Esophagus muscularis mucosa (tissue), 4 donors: ENCODE measurements at regions not wholly inside any gene's neighbourhood (a gene's known extent, or its start where the extent isn't known, plus 50 kb on each side); places are given as distances from the start of the nearest gene placed in this dataset.

Source experiments
- DNase-seq: peaks from one replicate; pipeline ENCODE4 v3.0.0-alpha.2; 2017; ENCODE audit errors: extremely low spot score
- H3K27ac ChIP-seq, 4 donors: fragments of 200-600 bp; sonication (generic); replicated peaks in 1 of 4; 1 replicate in 3 of 4; 2 replicates in 1 of 4; pipeline ENCODE4 v1.5.1; 2016 to 2019; ENCODE audit warnings: mild to moderate bottlenecking in 1 of 4
- H3K27me3 ChIP-seq, 4 donors: fragments of 200-600 bp; sonication (generic); one replicate each; pipeline versions ENCODE4 v1.5.1 to v1.6.0; 2016 to 2019
- H3K36me3 ChIP-seq, 4 donors: fragments of 200-600 bp; sonication (generic); one replicate each; pipeline ENCODE4 v1.5.1; 2016 to 2019
- H3K4me1 ChIP-seq, 4 donors: fragments of 200-600 bp; sonication (generic); one replicate each; pipeline ENCODE4 v1.5.1; 2016 to 2019
- H3K4me3 ChIP-seq, 4 donors: fragments of 200-600 bp; sonication (generic); 1 replicate in 2 of 4; 2 replicates in 2 of 4; pipeline ENCODE4 v1.5.1; 2016 to 2019; ENCODE audit warnings: mild to moderate bottlenecking in 4 of 4, moderate library complexity in 1 of 4
- H3K9me3 ChIP-seq, 4 donors: fragments of 200-600 bp; sonication (generic); 1 replicate in 3 of 4; 2 replicates in 1 of 4; pipeline ENCODE4 v1.5.1; 2016 to 2019
- CTCF ChIP-seq, 3 experiments: fragments of 200-600 bp in 2 of 3; fragments of 450-650 bp in 1 of 3; sonication (generic) in 2 of 3; IDR thresholded peaks; one replicate each; pipeline ENCODE4 v1.5.1; 2017 to 2019; ENCODE audit warnings: antibody characterized with exemption in 3 of 3, mild to moderate bottlenecking in 2 of 3, moderate library complexity in 1 of 3
- EP300 ChIP-seq: sonication (generic); formaldehyde crosslinking; IDR thresholded peaks from one replicate; pipeline ENCODE4 v1.6.1; 2017; ENCODE audit warnings: antibody characterized with exemption
- POLR2A ChIP-seq: fragments of 450-650 bp; IDR thresholded peaks from one replicate; pipeline ENCODE4 v1.6.1; 2017; ENCODE audit warnings: antibody characterized with exemption, moderate library complexity, mild to moderate bottlenecking, low read depth
- POLR2AphosphoS5 ChIP-seq, 2 donors: sonication (generic); formaldehyde crosslinking; IDR thresholded peaks; one replicate each; pipeline ENCODE4 v1.6.1; 2017; ENCODE audit warnings: antibody characterized with exemption in 2 of 2
- WGBS: methylation state at CpG from one replicate; pipeline ENCODE4 v1.1.5; 2018; 5-methylcytosine and 5-hydroxymethylcytosine counted together
- intact Hi-C: fragments of 100-400 bp; cut with DNase I; formaldehyde crosslinking; loops from one replicate; pipeline ENCODE4 v1.15.1; 2023

- H3K9me3 ChIP-seq, result no peaks in the 10 kb centered on the region
- intact Hi-C loops, result no loop called here
- TF ChIP-seq POLR2AphosphoS5 (IDR thresholded peaks at IDR 0.05), result no peak
- TF ChIP-seq EP300, result no peak
- TF ChIP-seq POLR2A, result no peak
- no peak for TF ChIP-seq CTCF (IDR thresholded peaks at IDR 0.05)
- no peaks in the 10 kb centered on the region for H3K36me3 ChIP-seq
- no peak for DNase-seq
- no peak overlapping the region for H3K4me3 ChIP-seq
- no peaks in the 10 kb centered on the region for H3K27me3 ChIP-seq
- 100% methylated on average over 1 of the region's 1 CpG for WGBS
- H3K27ac ChIP-seq, result no peak overlapping the region
- no peaks in the 10 kb centered on the region for H3K4me1 ChIP-seq
Observed at GRCh38 chr18:6487968-6488367, 73.3 kb upstream of the L3MBTL4 start.

GRCh38 chr18:6488956-6489355 is 74.2 kb upstream of the L3MBTL4 start:
- H3K36me3 ChIP-seq, result no peaks in the 10 kb centered on the region
- 100% methylated on average over 1 of the region's 1 CpG for WGBS
- no peaks in the 10 kb centered on the region for H3K9me3 ChIP-seq
- H3K27ac ChIP-seq, result no peak overlapping the region
- no peaks in the 10 kb centered on the region for H3K27me3 ChIP-seq
- intact Hi-C loops, result no loop called here
- H3K4me1 ChIP-seq, result no peaks in the 10 kb centered on the region
- no peak overlapping the region for H3K4me3 ChIP-seq
- no peak for DNase-seq
- no peak for TF ChIP-seq CTCF (IDR thresholded peaks at IDR 0.05)
- TF ChIP-seq POLR2AphosphoS5 (IDR thresholded peaks at IDR 0.05), result no peak
- TF ChIP-seq POLR2A, result no peak
- no peak for TF ChIP-seq EP300

- H3K4me1 ChIP-seq, result no peaks in the 10 kb centered on the region
- H3K27ac ChIP-seq, result no peak overlapping the region
- H3K4me3 ChIP-seq, result no peak overlapping the region
- H3K36me3 ChIP-seq, result no peaks in the 10 kb centered on the region
- WGBS, result 59% methylated on average over 2 of the region's 2 CpGs
- H3K9me3 ChIP-seq, result no peaks in the 10 kb centered on the region
- TF ChIP-seq CTCF (IDR thresholded peaks at IDR 0.05), result no peak
- no peak for TF ChIP-seq POLR2A
- no peak for TF ChIP-seq POLR2AphosphoS5 (IDR thresholded peaks at IDR 0.05)
- TF ChIP-seq EP300, result no peak
- intact Hi-C loops, result no loop called here
- H3K27me3 ChIP-seq, result no peaks in the 10 kb centered on the region
- DNase-seq, result no peak
Observed at GRCh38 chr18:6489977-6490376, 75.3 kb upstream of the L3MBTL4 start.

- intact Hi-C loops, result no loop called here
- TF ChIP-seq POLR2A (no peak), POLR2AphosphoS5 (IDR thresholded peaks at IDR 0.05) (no peak), EP300 (no peak), CTCF (IDR thresholded peaks at IDR 0.05) (no peak)
- WGBS, result 84% methylated on average over 5 of the region's 5 CpGs
Observed at GRCh38 chr18:6493194-6493593, 78.5 kb upstream of the L3MBTL4 start.

GRCh38 chr18:6495536-6495935 is 80.8 kb upstream of the L3MBTL4 start:
- 49% methylated on average over 5 of the region's 5 CpGs for WGBS
- DNase-seq, result no peak
- H3K4me3 ChIP-seq, result no peak overlapping the region
- H3K27me3 ChIP-seq, result no peaks in the 10 kb centered on the region
- H3K27ac ChIP-seq, result no peak overlapping the region
- intact Hi-C loops, result no loop called here
- TF ChIP-seq CTCF (IDR thresholded peaks at IDR 0.05), result no peak
- TF ChIP-seq POLR2A, result no peak
- TF ChIP-seq EP300, result no peak
- TF ChIP-seq POLR2AphosphoS5 (IDR thresholded peaks at IDR 0.05), result no peak
- no peaks in the 10 kb centered on the region for H3K4me1 ChIP-seq
- no peaks in the 10 kb centered on the region for H3K36me3 ChIP-seq
- H3K9me3 ChIP-seq, result no peaks in the 10 kb centered on the region

More at GRCh38 chr18:6493194-6493593, 78.5 kb upstream of the L3MBTL4 start:
- H3K4me3 ChIP-seq, result no peak overlapping the region
- no peaks in the 10 kb centered on the region for H3K36me3 ChIP-seq
- H3K27ac ChIP-seq, result no peak overlapping the region
- no peaks in the 10 kb centered on the region for H3K27me3 ChIP-seq
- no peak for DNase-seq
- H3K9me3 ChIP-seq, result no peaks in the 10 kb centered on the region
- H3K4me1 ChIP-seq, result no peaks in the 10 kb centered on the region
